ENCODE measurements at regions not wholly inside any gene's neighbourhood (a gene's known extent, or its start where the extent isn't known, plus 50 kb on each side); places are given as distances from the start of the nearest gene placed in this dataset.

GRCh38 chr7:27409311-27409710 lies 166.7 kb downstream of the EVX1 start:
- peaks cover 2 to 4% of the 10 kb centered on the region in 2 experiments for H3K27me3 ChIP-seq (ENCODE audit: control insufficient read depth in 2 of 2, insufficient read depth in 2 of 2, low read length in 2 of 2)
- no peaks in the 10 kb centered on the region for H3K79me2 ChIP-seq (ENCODE audit: control insufficient read depth, insufficient read depth, low read length)
- POLR2A ChIA-PET, result no interaction called here
- peaks cover 3% of the 10 kb centered on the region for H3K4me1 ChIP-seq (ENCODE audit: control insufficient read depth, extremely low read depth, insufficient read depth, low read length)
- no TSS peak for BruUV-seq (replicated peaks)
- TF ChIP-seq GATA2 (IDR thresholded peaks at IDR 0.05; ENCODE audit: insufficient read depth, insufficient read length, low read depth, low read length) (no peak), FOS (IDR thresholded peaks at IDR 0.05; ENCODE audit: borderline replicate concordance, insufficient read depth, low read length) (no peak)
- no peak overlapping the region for H2AFZ ChIP-seq (ENCODE audit: low read depth, low read length)
- no peaks in the 10 kb centered on the region for H4K20me1 ChIP-seq (replicated peaks; ENCODE audit: control insufficient read depth, extremely low read depth, insufficient read depth, low read length)
- DNase-seq (ENCODE audit: low read depth, low spot score) (no peak), FAIRE-seq (no peak)
- no peaks in the 10 kb centered on the region for H3K9me1 ChIP-seq (replicated peaks; ENCODE audit: control insufficient read depth, extremely low read depth, insufficient read depth, low read length)
- CTCF ChIA-PET, result interaction anchor here (1.4 kb wide), 1 partner anchor 10 kb away, joined by 3 read pairs; no protein-coding TSS in a partner anchor
- dilution Hi-C loops (cut with MboI; ENCODE audit: extremely low pct_ligation_motif_present, low sequenced_read_pairs), result no loop called here
- no peak overlapping the region for H3K4me3 ChIP-seq (replicated peaks in 1 of 3; ENCODE audit: insufficient read depth in 1 of 3, low read depth in 1 of 3, low read length in 3 of 3)
- H3K36me3 ChIP-seq (ENCODE audit: control insufficient read depth in 2 of 2, extremely low read depth in 1 of 2, insufficient read depth in 2 of 2, low read length in 2 of 2), result no peaks in the 10 kb centered on the region
- intact Hi-C loops (cut with micrococcal nuclease), result no loop called here
- H3K4me2 ChIP-seq (ENCODE audit: insufficient read depth, low read length), result no peak overlapping the region
- H3K27ac ChIP-seq (ENCODE audit: insufficient read depth, low read depth, low read length), result no peak overlapping the region
- H3K9ac ChIP-seq (replicated peaks; ENCODE audit: extremely low read depth, insufficient read depth, low read length), result no peak overlapping the region
- H3K9me3 ChIP-seq (replicated peaks; ENCODE audit: control insufficient read depth, insufficient read depth, low read length), result no peaks in the 10 kb centered on the region

- H3K9me1 ChIP-seq (replicated peaks; ENCODE audit: control insufficient read depth, extremely low read depth, insufficient read depth, low read length), result no peaks in the 10 kb centered on the region
- no peak overlapping the region for H3K4me3 ChIP-seq (replicated peaks in 1 of 3; ENCODE audit: insufficient read depth in 1 of 3, low read depth in 1 of 3, low read length in 3 of 3)
- H3K27ac ChIP-seq (ENCODE audit: insufficient read depth, low read depth, low read length), result no peak overlapping the region
- dilution Hi-C loops (cut with MboI; ENCODE audit: extremely low pct_ligation_motif_present, low sequenced_read_pairs), result no loop called here
- H3K9ac ChIP-seq (replicated peaks; ENCODE audit: extremely low read depth, insufficient read depth, low read length), result no peak overlapping the region
- H3K4me1 ChIP-seq (ENCODE audit: control insufficient read depth, extremely low read depth, insufficient read depth, low read length), result peaks cover 3% of the 10 kb centered on the region
- DNase-seq (ENCODE audit: low read depth, low spot score) (no peak), FAIRE-seq (no peak)
- no peaks in the 10 kb centered on the region for H4K20me1 ChIP-seq (replicated peaks; ENCODE audit: control insufficient read depth, extremely low read depth, insufficient read depth, low read length)
- ChIA-PET CTCF (interaction anchor here (1.4 kb wide), 1 partner anchor 9 kb away, joined by 3 read pairs; no protein-coding TSS in a partner anchor), POLR2A (no interaction called here)
- no peak for TF ChIP-seq JUN (IDR thresholded peaks at IDR 0.05; ENCODE audit: borderline replicate concordance, insufficient read depth, insufficient read length, low read depth)
- no peak for TF ChIP-seq FOS (IDR thresholded peaks at IDR 0.05; ENCODE audit: borderline replicate concordance, insufficient read depth, low read length)
- no peak for TF ChIP-seq GATA2 (IDR thresholded peaks at IDR 0.05; ENCODE audit: insufficient read depth, insufficient read length, low read depth, low read length)
- no peak for TF ChIP-seq MAX (IDR thresholded peaks at IDR 0.05; ENCODE audit: insufficient read depth, insufficient read length)
- TF ChIP-seq EZH2 (IDR thresholded peaks at IDR 0.05; ENCODE audit: borderline replicate concordance, low read depth, low read length, severe bottlenecking), result no peak
- no peak for TF ChIP-seq CTCF (IDR thresholded peaks at IDR 0.05; ENCODE audit: extremely low read depth in 1 of 2, insufficient read depth in 1 of 2, low read depth in 1 of 2, low read length in 2 of 2)
- TF ChIP-seq POLR2AphosphoS5 (IDR thresholded peaks at IDR 0.05; ENCODE audit: insufficient read depth, low read depth, low read length), result no peak
- no peak for TF ChIP-seq MYC (IDR thresholded peaks at IDR 0.05; ENCODE audit: low read depth, low read length)
- no peak for TF ChIP-seq POLR2A (IDR thresholded peaks at IDR 0.05; ENCODE audit: low read depth, low read length)
- H3K36me3 ChIP-seq (ENCODE audit: control insufficient read depth in 2 of 2, extremely low read depth in 1 of 2, insufficient read depth in 2 of 2, low read length in 2 of 2), result no peaks in the 10 kb centered on the region
- intact Hi-C loops (cut with micrococcal nuclease), result no loop called here
- no peak overlapping the region for H3K4me2 ChIP-seq (ENCODE audit: insufficient read depth, low read length)
- H2AFZ ChIP-seq (ENCODE audit: low read depth, low read length), result no peak overlapping the region
- no TSS peak for BruUV-seq (replicated peaks)
- H3K79me2 ChIP-seq (ENCODE audit: control insufficient read depth, insufficient read depth, low read length), result no peaks in the 10 kb centered on the region
- no peaks in the 10 kb centered on the region for H3K9me3 ChIP-seq (replicated peaks; ENCODE audit: control insufficient read depth, insufficient read depth, low read length)
- H3K27me3 ChIP-seq (ENCODE audit: control insufficient read depth in 2 of 2, insufficient read depth in 2 of 2, low read length in 2 of 2), result peaks cover under 1 to 2% of the 10 kb centered on the region in 2 experiments
Observed at GRCh38 chr7:27409776-27410175, 167.2 kb downstream of the EVX1 start.
